Inferior parietal cortex (tissue), 1 donor: ENCODE measurements at regions not wholly inside any gene's neighbourhood (a gene's known extent, or its start where the extent isn't known, plus 50 kb on each side); places are given as distances from the start of the nearest gene placed in this dataset.

Experiments used
- DNase-seq: peaks from one replicate; pipeline ENCODE4 v3.0.0-alpha.2; 2016; ENCODE audit errors: extremely low spot score

GRCh38 chr18:45378308-45378707 lies 237.0 kb upstream of the SLC14A2 start:
- DNase-seq: no peak

- no peak for DNase-seq
Observed at GRCh38 chr18:45378933-45379332, 236.3 kb upstream of the SLC14A2 start.

- no peak for DNase-seq
Observed at GRCh38 chr18:45379903-45380302, 235.4 kb upstream of the SLC14A2 start.

- DNase-seq: no peak
Observed at GRCh38 chr18:45381282-45381681, 234.0 kb upstream of the SLC14A2 start.

- DNase-seq: no peak
Observed at GRCh38 chr18:45383228-45383627, 232.0 kb upstream of the SLC14A2 start.

GRCh38 chr18:45384137-45384961 lies 230.9 kb upstream of the SLC14A2 start:
- peak; percentile 70 for DNase-seq

GRCh38 chr18:45384962-45385315 lies 230.3 kb upstream of the SLC14A2 start:
- DNase-seq: no peak

- no peak for DNase-seq
Observed at GRCh38 chr18:45386041-45386655, 229.1 kb upstream of the SLC14A2 start.

GRCh38 chr18:45387229-45387628 lies 228.0 kb upstream of the SLC14A2 start:
- no peak for DNase-seq

GRCh38 chr18:45398448-45398847 lies 216.8 kb upstream of the SLC14A2 start:
- no peak for DNase-seq

- no peak for DNase-seq
Observed at GRCh38 chr18:45399146-45399545, 216.1 kb upstream of the SLC14A2 start.

- DNase-seq: no peak
Observed at GRCh38 chr18:45399643-45400042, 215.6 kb upstream of the SLC14A2 start.

GRCh38 chr18:45402485-45403056 lies 212.7 kb upstream of the SLC14A2 start:
- no peak for DNase-seq

- DNase-seq: no peak
Observed at GRCh38 chr18:45403341-45404049, 211.8 kb upstream of the SLC14A2 start.

- no peak for DNase-seq
Observed at GRCh38 chr18:45408218-45408617, 207.1 kb upstream of the SLC14A2 start.

GRCh38 chr18:45409971-45410370 lies 205.3 kb upstream of the SLC14A2 start:
- no peak for DNase-seq

GRCh38 chr18:45412577-45412976 lies 202.7 kb upstream of the SLC14A2 start:
- DNase-seq: no peak

GRCh38 chr18:45413180-45413836 lies 202.0 kb upstream of the SLC14A2 start:
- no peak for DNase-seq

GRCh38 chr18:45415614-45416013 lies 199.7 kb upstream of the SLC14A2 start:
- DNase-seq: no peak

GRCh38 chr18:45416168-45416567 lies 199.1 kb upstream of the SLC14A2 start:
- peak; percentile 58 for DNase-seq

GRCh38 chr18:45417392-45417791 lies 197.9 kb upstream of the SLC14A2 start:
- no peak for DNase-seq

GRCh38 chr18:45423659-45424058 lies 191.6 kb upstream of the SLC14A2 start:
- no peak for DNase-seq
